HG02981 (cell line): ENCODE measurements at regions not wholly inside any gene's neighbourhood (a gene's known extent, or its start where the extent isn't known, plus 50 kb on each side); places are given as distances from the start of the nearest gene placed in this dataset.

Source experiments
- ATAC-seq: cut with Tn5 transposase; IDR thresholded peaks from one replicate; pipeline ENCODE4 v1.9.1; 2021; ENCODE audit warnings: mild to moderate bottlenecking, moderate library complexity; ENCODE audit not compliant: unreplicated experiment

DNA sequence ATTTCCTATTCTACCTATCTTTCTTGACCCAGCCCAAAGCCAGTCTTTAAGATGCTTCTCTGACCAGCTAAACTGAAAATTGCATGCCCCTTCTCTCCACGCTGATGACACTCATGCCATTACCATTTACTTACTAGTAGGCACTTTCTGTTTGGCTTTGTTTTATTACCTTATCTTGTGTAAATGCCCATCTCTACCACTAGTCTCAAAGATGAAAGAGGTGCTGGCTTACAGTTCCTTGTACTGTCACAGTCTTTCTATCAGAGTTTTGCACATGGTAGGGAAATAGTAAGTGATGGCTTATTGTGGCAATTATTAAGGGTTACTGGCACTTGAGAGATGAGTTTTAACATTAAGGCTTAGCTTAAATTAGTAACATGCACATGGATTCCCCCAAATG is 352.1 kb downstream of the RBM43 start:
- no peak for ATAC-seq

DNA sequence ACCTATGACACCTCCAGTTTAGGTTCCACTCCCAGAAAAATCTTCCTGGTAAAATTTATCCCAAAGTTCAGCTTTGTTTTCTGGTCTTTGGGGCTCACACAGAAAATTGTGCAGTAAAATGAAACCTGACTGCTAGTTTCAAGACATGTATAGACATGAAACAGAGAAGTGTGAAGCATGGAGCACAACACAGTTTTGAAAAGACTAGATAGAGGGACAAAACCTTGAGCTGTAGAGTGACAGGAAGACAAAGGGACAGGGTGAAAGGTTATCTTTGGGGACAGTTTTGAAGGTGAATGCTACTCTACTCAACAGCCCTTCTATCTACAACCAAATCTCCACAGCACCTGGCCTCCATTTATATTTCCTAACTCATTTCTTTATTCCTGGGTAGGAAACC is 352.6 kb downstream of the RBM43 start:
- ATAC-seq, result no peak

DNA sequence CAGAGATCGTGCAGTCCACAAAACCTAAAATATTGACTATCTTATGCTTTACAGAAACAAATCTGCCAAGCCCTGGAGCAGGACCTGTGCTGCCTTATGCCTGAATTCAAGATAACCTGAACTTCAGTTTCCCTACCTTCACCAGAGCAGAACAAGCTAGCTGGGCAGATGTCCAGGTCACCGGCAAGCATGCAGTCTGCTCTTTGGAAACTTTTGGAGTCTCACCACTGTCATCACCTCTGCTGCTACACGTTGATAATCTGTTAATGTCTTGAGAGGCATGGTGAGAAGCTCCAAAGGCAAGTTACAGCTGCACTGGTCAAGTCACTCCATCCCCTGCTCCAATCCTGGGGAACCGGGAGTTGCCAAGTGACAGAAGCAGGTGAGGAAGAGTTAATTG is 354.2 kb downstream of the RBM43 start:
- ATAC-seq, result no peak

DNA sequence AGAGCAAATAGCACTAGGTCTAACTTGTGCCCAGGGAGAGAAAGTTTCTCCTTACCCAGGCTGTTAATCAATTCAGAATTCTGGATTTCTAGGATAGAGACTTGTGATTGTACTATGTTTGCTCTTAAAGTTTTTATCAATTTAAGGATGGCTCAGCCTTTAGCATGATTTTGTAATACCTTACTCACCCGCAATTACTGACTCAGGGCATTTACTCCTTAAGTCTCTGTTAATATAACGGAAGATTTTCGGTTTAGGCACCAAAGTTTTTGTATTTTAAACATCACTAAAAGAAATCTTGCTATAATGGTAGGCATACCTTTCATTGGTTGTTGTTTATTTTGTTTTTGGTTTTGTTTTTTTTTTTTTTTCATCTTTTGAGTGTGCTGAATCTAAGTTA is 358.2 kb downstream of the RBM43 start:
- no peak for ATAC-seq

DNA sequence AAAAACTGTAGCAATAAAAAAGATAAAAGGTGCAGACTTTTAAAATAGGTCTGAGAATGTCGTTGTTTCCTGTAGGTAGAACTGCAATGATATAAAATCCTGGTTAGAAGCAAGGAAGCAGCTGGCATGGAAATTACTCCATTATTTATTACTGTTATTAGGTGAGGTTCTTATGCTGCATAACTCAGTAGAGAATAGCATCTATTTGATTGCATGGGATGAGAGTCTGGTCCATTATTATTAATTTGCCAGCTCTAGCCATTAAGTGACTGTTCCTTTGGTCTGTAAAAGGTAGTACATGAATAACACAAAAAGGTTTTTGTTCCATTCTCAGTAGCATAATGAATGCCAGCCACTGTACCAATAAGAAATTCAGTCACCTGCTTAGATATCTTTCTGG is 358.6 kb downstream of the RBM43 start:
- no peak for ATAC-seq

DNA sequence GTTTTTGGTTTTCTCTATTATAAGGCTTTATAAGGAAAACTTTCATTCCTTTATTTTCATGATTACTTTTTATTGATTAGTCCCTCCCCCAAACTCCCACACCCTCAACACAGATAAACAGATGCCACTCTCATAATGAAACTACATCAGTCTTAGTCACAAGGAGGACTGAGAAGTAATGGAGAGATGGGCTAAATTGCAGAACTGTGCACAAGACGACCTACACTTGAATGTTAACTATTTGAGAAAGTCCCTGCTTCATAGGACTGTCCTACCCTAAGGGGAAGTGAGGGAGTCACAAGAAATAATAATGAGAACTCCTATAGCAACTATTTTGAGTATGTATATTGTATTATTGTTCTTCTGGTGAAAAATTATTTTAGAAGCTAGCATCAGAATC is 360.8 kb downstream of the RBM43 start:
- ATAC-seq, result no peak

DNA sequence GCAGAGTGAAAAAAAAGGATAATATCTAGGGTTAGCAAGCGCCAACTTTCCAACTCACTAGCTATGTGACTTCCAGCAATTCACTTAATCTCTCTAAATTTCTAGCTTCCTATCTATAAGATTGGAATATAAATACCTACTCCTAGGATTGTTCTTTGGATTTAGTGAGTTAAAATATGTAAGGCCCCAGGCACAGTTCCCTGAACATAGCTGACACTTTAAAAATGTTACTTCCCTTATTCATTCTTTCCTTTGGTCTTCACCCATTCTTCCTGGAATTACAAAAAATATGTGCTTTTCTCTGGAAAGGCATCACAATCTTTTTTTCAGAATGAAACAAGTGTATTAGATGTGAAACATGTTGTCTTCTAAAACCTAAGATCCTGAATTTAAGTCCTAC is 365.7 kb downstream of the RBM43 start:
- no peak for ATAC-seq

DNA sequence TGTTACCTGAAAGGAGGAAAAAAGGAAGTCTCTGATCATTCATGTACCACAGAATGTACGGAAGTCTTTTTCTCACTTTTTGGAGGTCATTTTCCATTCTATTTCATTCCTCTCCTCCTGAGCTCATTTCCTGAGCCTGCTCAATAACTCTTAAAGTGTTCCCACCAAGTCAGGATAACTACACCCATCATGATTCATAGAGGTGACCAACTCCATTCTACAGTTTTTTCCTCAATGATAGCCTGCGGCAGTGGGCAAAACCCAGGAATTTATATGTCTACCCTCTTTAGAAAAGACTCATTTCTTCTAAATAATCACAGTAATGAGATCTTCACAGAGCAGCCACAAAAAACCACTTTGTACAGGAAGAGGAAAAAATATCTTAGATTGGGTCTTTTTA is 372.5 kb downstream of the RBM43 start:
- ATAC-seq, result no peak

DNA sequence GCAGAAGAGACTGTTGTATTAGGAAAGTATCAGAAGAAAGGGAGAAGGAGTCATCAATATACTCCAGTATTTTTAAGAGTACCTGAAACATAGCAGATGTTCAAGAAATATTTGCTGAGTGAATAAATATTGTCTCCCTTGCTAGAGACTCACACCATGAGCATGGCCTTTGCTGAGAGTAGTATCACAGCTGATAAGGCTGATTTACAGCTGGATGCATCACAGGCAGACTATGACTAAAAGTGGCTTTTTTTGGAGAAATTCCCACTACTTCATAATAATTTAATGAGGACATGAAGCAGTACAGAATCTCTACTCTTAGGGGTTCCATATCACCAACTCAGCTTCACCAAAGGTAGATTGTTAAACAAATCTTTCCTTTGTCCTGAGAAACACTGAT is 373.3 kb downstream of the RBM43 start:
- ATAC-seq, result no peak

DNA sequence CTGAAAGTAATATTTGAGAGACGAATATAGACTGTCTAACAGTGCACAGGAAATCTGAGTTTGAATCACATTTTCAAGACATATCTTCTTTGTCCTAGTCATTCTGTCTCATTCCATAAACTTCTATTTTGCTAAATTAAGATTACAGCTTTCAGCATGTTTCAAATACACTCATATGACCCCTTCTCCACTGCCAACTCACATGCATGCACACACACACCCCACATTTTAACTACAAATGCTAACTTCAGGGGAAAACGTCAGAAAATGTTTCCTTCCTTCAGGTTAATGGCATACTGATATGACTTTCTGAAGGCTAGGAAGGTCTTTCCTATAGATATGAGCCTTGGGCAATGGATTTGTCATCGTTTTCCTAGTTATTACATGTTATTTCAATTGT is 373.7 kb downstream of the RBM43 start:
- ATAC-seq, result no peak

DNA sequence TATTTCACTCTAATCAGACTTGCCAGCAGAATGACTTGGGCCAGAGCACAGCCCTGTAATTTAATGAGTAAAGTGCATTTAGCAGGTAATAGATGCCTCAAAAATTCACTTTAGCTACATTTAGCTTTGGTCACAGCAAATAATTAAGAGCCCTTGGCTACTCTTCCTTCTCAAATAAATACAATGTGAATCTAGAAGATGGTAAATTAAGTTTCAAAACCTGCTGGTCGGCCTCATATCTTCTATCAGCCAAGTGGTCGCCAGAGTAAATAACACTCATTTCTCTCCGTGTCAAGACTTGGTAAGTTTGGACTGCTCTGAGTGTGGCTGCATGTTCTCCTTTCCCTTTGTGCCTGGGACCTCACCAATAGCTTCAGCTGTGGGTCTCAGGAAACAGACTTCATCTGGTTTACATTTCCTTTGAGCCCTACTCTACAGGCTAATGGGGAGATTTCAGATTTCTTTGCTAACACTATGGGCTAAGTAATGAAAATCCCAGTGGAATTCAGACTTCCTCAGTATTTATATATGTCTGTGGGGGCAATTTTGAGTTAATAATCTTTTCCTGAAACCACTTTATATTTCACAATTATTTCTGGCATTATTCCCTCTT is 375.8 kb downstream of the RBM43 start:
- ATAC-seq, result no peak

DNA sequence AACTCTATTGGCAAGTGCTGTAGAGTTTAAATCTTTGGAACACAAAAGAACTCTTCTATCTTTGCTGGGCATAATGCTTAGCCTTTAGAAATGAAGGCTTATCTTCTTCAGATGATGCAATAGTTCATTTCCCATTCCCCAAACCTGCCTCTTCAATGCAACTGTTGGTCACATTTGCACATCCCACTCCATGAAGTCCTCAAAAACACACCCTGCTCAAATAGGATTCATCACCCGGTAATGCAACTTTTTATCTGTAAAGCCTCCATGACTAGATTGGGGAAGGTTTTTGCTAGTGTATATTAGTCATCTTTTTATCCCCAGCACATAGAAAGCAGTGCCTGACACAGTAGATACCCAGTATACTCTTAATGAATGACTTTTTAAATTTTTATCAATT is 376.4 kb downstream of the RBM43 start:
- ATAC-seq, result no peak

DNA sequence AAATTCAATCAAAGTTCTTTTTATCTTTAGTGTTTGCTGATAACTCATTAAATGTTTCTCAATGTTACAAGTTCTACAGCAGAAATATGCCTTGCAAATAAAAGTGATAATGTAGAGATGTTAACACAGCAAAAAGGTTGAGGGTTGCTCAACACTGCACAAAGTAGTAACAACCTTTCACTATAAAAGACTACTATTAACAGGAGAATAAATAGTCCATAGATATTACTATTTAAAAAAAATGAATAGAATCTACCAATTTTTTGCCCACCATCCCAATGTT is 378.1 kb downstream of the RBM43 start:
- ATAC-seq, result no peak

DNA sequence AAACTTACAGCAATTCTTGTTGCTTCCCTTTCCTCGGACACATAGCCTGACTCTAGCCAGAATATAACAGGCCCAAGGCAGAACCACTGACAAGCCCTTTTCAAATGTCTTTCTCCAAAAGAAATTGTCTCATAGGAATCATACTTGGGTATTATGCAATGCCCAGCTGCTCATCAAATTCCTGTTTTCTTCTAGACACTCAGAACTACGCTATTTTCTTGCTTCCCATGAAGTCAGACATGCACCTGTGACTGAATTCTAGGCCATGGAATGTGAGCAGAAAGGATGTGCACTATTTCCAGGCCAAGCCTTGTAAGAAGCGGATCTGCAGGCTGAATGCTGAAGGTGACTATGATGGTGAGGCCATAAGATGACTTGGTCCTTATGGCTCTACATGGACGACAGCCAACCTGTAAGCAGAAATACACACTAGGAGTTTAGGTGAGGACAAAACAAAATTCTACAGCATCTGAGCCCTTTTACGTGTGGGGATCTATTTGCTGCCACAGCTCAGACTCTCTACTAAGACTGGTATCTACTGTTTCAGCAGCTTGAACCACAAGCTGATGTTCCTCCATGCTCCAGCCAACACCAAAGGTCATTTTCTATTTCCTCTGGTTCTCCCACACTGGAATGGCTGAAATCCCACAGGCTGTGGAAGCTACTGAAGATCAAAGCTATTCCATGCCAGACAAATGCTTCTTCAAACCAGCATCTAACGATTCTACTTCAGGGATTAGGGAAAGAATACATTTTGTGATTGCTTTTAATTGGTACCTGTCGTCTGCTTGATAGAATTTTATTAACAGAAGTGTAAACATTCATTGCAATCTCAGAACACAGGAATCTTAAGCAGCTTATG is 378.7 kb downstream of the RBM43 start:
- no peak for ATAC-seq

DNA sequence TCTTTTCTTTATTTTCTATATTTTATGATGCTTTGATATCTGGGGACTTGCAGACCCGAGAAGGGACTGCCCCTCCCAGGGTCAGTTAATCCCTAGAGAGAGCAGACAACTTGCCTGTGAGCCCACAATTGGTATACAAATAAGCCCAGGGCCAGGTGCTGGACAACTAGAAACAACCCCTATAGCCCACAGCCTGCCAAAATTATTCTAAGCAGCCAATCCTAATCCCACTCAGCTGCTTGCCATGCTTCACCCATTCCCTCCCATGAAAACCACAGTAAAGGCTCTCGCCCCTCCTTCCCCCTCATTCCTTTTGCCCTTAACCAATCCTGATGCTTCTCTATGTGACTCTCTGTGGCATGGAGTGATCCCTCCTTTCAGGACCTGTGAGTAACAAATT is 380.7 kb downstream of the RBM43 start:
- ATAC-seq, result no peak

DNA sequence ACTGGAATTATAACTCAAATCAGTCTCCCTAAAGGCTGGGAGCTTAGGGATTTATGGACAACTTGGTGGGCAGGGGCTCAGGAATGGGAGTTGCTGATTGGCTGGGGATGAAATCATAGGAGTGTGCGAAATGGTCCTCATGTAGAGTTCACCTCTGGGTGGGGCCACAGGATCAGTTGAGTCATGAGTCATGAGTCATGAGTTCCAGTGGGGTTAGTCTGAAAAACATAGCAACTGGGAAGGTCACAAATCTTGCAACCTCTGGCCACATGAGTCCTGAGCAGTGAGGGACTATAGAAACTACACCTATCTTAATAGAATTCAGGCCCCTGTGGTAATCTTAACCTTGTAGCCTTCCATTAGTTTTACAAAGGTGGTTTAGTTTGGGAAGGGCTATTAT is 383.3 kb downstream of the RBM43 start:
- ATAC-seq, result no peak

DNA sequence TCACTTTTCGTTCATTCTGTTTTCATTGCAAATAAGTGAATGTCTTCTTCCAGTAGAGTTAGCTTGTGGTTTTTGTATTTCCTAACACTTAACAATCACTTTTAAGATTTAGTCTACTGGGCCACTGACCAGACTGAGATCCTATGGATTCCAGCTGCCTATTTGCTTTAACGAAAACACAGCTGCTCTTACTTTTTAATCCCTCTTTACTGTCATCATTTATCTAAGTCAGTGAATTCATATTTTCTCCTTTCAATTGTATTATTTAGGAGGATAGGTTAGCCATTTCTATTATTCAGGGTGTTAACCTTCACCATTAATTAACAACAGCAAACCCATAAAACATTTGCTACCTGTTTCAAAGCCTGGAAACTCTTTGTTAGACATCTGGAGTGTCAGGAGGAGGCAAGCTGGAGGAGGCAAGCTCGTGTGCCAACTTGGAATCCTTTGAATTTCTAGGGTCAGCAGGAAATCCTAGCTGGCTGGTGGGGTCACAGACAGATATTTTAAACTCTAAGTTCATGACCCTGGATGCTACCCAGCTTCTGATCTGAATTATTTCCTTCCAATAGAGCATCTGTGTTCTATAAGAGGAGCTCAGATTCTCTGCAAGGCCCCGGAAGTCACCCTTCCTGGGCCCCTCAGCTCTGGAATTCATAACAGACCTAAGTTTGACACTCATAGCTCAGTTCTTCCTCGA is 385.3 kb downstream of the RBM43 start:
- ATAC-seq, result no peak

DNA sequence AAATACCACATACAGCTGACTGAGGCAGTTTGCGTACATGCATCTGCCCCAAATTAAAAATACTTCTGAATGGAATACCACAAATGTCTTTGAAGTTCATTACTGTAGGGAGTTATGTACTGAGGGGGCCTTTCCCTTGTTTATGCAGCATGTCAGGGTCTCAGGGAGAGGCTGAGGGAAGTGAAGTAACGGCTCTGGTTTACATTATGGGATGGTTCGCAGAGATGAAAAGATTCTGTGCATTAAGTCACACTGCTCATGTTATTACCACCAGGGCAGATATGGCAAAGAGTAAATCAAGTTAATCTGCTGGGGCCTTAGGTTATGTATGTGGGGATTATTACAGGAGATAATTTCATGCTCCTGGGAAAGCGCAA is 385.9 kb upstream of the RND3 start:
- no peak for ATAC-seq

DNA sequence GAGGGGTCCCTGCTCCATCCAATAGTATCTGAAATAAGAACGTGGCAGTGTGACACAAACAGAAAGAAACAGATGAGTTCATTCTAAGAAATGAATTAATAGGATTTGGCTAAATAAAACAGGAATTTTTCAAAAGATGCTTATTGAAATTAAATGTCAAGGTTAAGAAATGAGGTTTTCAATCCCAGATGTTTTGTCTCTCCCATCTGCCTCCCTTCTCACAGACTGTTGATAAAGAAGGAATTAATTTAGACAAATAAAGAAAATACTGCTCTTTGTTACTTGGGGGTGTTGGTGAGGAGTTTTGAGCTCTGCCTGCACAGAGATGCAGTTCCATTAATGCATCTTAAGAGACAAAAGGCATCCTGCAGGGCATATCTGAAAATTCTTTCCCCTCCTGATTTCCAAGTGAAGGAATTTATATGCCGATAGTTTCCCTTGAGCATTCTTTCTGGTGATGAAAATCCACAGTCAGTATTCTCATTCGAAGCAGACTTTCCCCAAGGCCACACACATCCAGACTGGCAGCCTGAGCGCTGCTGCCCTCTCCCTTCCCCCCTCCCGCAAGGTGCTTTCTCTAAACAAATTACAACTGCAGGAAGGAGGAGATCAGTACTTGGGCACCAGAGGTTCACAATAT is 385.4 kb upstream of the RND3 start:
- ATAC-seq, result no peak

DNA sequence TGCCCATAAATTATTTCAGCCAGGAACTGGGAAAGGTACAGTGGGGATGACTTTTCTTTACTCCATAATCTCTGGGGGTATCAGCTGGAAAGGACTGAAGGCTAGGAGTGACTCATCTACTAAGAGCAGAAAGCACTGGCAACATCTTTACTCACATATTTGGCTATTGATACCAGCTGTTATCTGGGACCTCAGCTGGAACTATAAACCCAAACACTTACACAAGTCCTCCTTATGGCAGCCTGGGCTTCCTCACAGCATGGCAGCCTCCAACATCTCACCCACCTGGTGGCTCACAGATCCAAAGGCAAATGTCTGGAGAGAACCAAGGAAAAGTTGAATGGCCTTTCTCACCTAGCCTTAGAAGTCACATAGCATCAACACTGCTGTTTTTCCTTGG is 379.0 kb upstream of the RND3 start:
- no peak for ATAC-seq

DNA sequence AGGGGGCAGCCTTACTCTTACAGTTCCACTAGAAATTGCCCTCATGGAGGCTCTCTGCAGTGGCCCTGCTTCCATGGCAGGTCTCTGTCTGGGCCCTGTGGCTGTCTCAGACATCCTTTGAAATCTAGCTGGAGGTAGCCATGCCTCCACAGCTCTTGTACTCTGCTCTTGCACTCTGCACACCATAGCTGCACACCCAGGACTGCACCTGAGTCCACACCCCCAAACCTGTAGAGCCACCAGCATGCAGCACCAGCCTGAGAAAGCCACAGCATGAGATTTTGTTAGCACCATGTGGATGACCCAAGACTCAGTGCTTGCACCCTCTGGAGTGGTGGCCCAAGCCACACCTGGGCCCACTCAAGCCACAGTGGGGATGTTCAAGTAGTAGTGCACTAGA is 376.2 kb upstream of the RND3 start:
- ATAC-seq, result no peak

DNA sequence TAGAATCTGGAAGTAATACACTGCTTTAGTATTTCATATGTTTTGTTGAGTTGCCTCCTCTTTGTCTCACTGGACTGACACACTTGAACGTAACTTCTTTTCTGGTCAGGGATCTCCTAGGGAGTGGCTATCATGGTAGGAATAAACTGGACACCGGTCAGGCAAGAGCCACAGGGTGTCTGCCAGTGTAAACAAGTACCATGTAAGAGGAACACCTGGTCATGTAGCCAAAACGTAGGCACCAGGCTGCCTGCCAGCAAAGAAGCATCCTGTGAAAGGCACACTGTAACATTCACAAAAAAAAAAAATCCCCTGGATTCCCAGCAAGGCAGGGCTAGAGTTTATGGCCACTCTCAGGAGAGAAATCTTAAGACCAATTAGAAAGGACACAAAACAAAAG is 372.8 kb upstream of the RND3 start:
- no peak for ATAC-seq
